ENCODE measurements at regions not wholly inside any gene's neighbourhood (a gene's known extent, or its start where the extent isn't known, plus 50 kb on each side); places are given as distances from the start of the nearest gene placed in this dataset.

GRCh38 chr1:106608841-106609240 lies 447.6 kb upstream of the PRMT6 start:
- H3K4ac ChIP-seq (ENCODE audit: low read depth, low read length) = no peak overlapping the region
- H3K4me2 ChIP-seq (ENCODE audit: insufficient read depth, insufficient read length, low read length) = no peak overlapping the region
- H2BK12ac ChIP-seq (ENCODE audit: insufficient read length, low read depth, low read length) = no peak overlapping the region
- TF ChIP-seq, protein P1, sequence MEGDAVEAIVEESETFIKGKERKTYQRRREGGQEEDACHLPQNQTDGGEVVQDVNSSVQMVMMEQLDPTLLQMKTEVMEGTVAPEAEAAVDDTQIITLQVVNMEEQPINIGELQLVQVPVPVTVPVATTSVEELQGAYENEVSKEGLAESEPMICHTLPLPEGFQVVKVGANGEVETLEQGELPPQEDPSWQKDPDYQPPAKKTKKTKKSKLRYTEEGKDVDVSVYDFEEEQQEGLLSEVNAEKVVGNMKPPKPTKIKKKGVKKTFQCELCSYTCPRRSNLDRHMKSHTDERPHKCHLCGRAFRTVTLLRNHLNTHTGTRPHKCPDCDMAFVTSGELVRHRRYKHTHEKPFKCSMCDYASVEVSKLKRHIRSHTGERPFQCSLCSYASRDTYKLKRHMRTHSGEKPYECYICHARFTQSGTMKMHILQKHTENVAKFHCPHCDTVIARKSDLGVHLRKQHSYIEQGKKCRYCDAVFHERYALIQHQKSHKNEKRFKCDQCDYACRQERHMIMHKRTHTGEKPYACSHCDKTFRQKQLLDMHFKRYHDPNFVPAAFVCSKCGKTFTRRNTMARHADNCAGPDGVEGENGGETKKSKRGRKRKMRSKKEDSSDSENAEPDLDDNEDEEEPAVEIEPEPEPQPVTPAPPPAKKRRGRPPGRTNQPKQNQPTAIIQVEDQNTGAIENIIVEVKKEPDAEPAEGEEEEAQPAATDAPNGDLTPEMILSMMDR (conservative IDR thresholded peaks at IDR 0.05) = no peak
- no peak overlapping the region for H4K5ac ChIP-seq (ENCODE audit: insufficient read length, low read depth, low read length)
- Mint-ChIP-seq H3K9me3 (peaks cover 3% of the 10 kb centered on the region in 2 experiments; a peak in 3 of 5 replicates), H3K4me3 (no peak overlapping the region), H3K27me3 (ENCODE audit: low read depth) (no peaks in the 10 kb centered on the region), H3K4me1 (no peaks in the 10 kb centered on the region), H3K27ac (no peak overlapping the region), H3K36me3 (ENCODE audit: insufficient read depth in 1 of 3, low read depth in 3 of 3) (0 out of 7 replicates have a peak, but pooled peaks cover 0 to 5% (median 0%) of the 10 kb centered on the region in 3 experiments)
- no peak overlapping the region for H3K27ac ChIP-seq (ENCODE audit: insufficient read length, low read depth, low read length)
- no peaks in the 10 kb centered on the region for H3K23me2 ChIP-seq (ENCODE audit: insufficient read length, low read depth, low read length, poor library complexity, severe bottlenecking)
- H2BK15ac ChIP-seq (ENCODE audit: low read depth, low read length) = no peak overlapping the region
- no peak overlapping the region for H2BK20ac ChIP-seq (ENCODE audit: low read depth, low read length, poor library complexity, severe bottlenecking)
- no peak overlapping the region for H2AK5ac ChIP-seq (ENCODE audit: insufficient read length, low read length)
- no peaks in the 10 kb centered on the region for H3K27me3 ChIP-seq (ENCODE audit: insufficient read depth, low read length)
- H3K79me1 ChIP-seq (ENCODE audit: insufficient read depth, low read depth, low read length, poor library complexity, severe bottlenecking) = no peaks in the 10 kb centered on the region
- no peak overlapping the region for H3K23ac ChIP-seq (ENCODE audit: insufficient read length, low read depth, low read length)
- H3K56ac ChIP-seq (ENCODE audit: insufficient read length, low read depth, low read length) = no peak overlapping the region
- no peak overlapping the region for H3K18ac ChIP-seq (ENCODE audit: insufficient read length, low read depth, low read length)
- no peak overlapping the region for H3K9ac ChIP-seq (ENCODE audit: extremely low read depth, insufficient read length, low read length)
- H3T11ph ChIP-seq (ENCODE audit: low read length) = no peak overlapping the region
- H4K8ac ChIP-seq (replicated peaks; ENCODE audit: insufficient read length, low read depth, low read length) = no peak overlapping the region
- H2BK120ac ChIP-seq (ENCODE audit: low read depth, low read length, poor library complexity, severe bottlenecking) = no peak overlapping the region
- no peak overlapping the region for H3K14ac ChIP-seq (ENCODE audit: insufficient read depth, low read length)
- H4K20me1 ChIP-seq (ENCODE audit: control insufficient read depth, insufficient read depth, insufficient read length) = no peaks in the 10 kb centered on the region
- no peak overlapping the region for H4K91ac ChIP-seq (ENCODE audit: insufficient read length, low read depth, low read length)
- no peak for DNase-seq
- no peaks in the 10 kb centered on the region for H3K79me2 ChIP-seq (ENCODE audit: insufficient read depth, low read length)
- H3K4me1 ChIP-seq (ENCODE audit: insufficient read depth, low read length) = no peaks in the 10 kb centered on the region
- no peak overlapping the region for H2AFZ ChIP-seq (ENCODE audit: low read length)
- no peaks in the 10 kb centered on the region for H3K9me3 ChIP-seq (ENCODE audit: control insufficient read depth, low read depth, low read length)
- no peak overlapping the region for H2BK5ac ChIP-seq (ENCODE audit: insufficient read length, low read length)

All from H9 (cell line).